Panc1 (cell line): ENCODE measurements at regions not wholly inside any gene's neighbourhood (a gene's known extent, or its start where the extent isn't known, plus 50 kb on each side); places are given as distances from the start of the nearest gene placed in this dataset.
"Not testable (repeated sequence)": the region's sequence is repeated elsewhere in the genome, so short reads cannot be mapped to it uniquely, and the experiment has no call there.

ENCODE experiments used
- CTCF ChIP-seq: fragments of 450-650 bp; IDR thresholded peaks from 2 replicates; pipeline ENCODE4 v1.5.1; 2017; ENCODE audit warnings: mild to moderate bottlenecking
- POLR2AphosphoS5 ChIP-seq: IDR thresholded peaks from 2 replicates; pipeline ENCODE4 v1.6.1; 2012; ENCODE audit warnings: mild to moderate bottlenecking, low read depth, low read length, moderate library complexity
- TCF7L2 ChIP-seq: IDR thresholded peaks from 2 replicates; pipeline ENCODE4 v1.6.1; 2011; ENCODE audit warnings: mild to moderate bottlenecking, low read depth, low read length, inconsistent platforms

GRCh38 chr6:168932171-168932570 lies 321.5 kb downstream of the THBS2 start:
- not testable (repeated sequence) for TF ChIP-seq CTCF, POLR2AphosphoS5, TCF7L2
